Gastroesophageal sphincter (tissue), 3 donors: ENCODE measurements at regions not wholly inside any gene's neighbourhood (a gene's known extent, or its start where the extent isn't known, plus 50 kb on each side); places are given as distances from the start of the nearest gene placed in this dataset.

Experiments used
- CTCF ChIP-seq, 4 experiments: fragments of 200-600 bp in 2 of 4; fragments of 450-650 bp in 2 of 4; sonication (generic) in 1 of 4; IDR thresholded peaks; one replicate each; pipeline ENCODE4 v1.5.1; 2017 to 2019; ENCODE audit warnings: antibody characterized with exemption in 4 of 4, mild to moderate bottlenecking in 2 of 4, moderate library complexity in 2 of 4
- EP300 ChIP-seq: sonication (generic); formaldehyde crosslinking; IDR thresholded peaks from one replicate; pipeline ENCODE4 v1.6.1; 2017; ENCODE audit warnings: antibody characterized with exemption, mild to moderate bottlenecking
- POLR2A ChIP-seq, 2 donors: fragments of 450-650 bp; IDR thresholded peaks; one replicate each; pipeline ENCODE4 v1.6.1; 2017; ENCODE audit warnings: antibody characterized with exemption in 2 of 2, mild to moderate bottlenecking in 2 of 2, moderate library complexity in 1 of 2

- TF ChIP-seq CTCF (IDR thresholded peaks at IDR 0.05) (no peak), POLR2A (IDR thresholded peaks at IDR 0.05) (no peak), EP300 (no peak)
Measured at GRCh38 chr21:32946654-32947053, 79.1 kb upstream of the OLIG2 start.
